CD14-positive monocyte (primary cell): ENCODE measurements at regions not wholly inside any gene's neighbourhood (a gene's known extent, or its start where the extent isn't known, plus 50 kb on each side); places are given as distances from the start of the nearest gene placed in this dataset.

Experiments
- DNase-seq, 3 donors: peaks; one replicate each; pipeline ENCODE4 v3.0.0-alpha.2; 2011 to 2022
- H2AFZ ChIP-seq: 2 replicates; pipeline ENCODE4 v1.6.0; 2012; ENCODE audit warnings: mild to moderate bottlenecking, low read depth, low read length, inconsistent platforms; ENCODE audit not compliant: insufficient read depth, poor library complexity, severe bottlenecking
- H3K27ac ChIP-seq, 2 donors: 1 replicate in 1 of 2; 2 replicates in 1 of 2; pipeline ENCODE4 v1.5.1; 2012 to 2013; ENCODE audit warnings: low read length in 2 of 2, control low read depth in 1 of 2, inconsistent platforms in 1 of 2, low read depth in 1 of 2, mild to moderate bottlenecking in 1 of 2
- H3K27me3 ChIP-seq, 2 donors: one replicate each; pipeline versions ENCODE4 v1.6.0 to v1.6.1; 2011 to 2013; ENCODE audit warnings: low read length in 2 of 2; ENCODE audit not compliant: control insufficient read depth in 2 of 2, insufficient read depth in 2 of 2
- H3K36me3 ChIP-seq, 2 donors: replicated peaks in 1 of 2; 1 replicate in 1 of 2; 2 replicates in 1 of 2; pipeline versions ENCODE4 v1.5.1 to v1.6.1; 2012 to 2013; ENCODE audit warnings: low read length in 2 of 2, control low read depth in 1 of 2, inconsistent platforms in 1 of 2, mild to moderate bottlenecking in 1 of 2; ENCODE audit not compliant: insufficient read depth in 2 of 2, control insufficient read depth in 1 of 2
- H3K4me1 ChIP-seq, 2 donors: 1 replicate in 1 of 2; 2 replicates in 1 of 2; pipeline versions ENCODE4 v1.5.1 to v1.6.1; 2012 to 2013; ENCODE audit warnings: low read length in 2 of 2, control low read depth in 1 of 2, inconsistent platforms in 1 of 2, mild to moderate bottlenecking in 1 of 2, moderate library complexity in 1 of 2; ENCODE audit not compliant: insufficient read depth in 2 of 2, control insufficient read depth in 1 of 2
- H3K4me2 ChIP-seq: replicated peaks from 2 replicates; pipeline ENCODE3; 2012; ENCODE audit warnings: low read length, moderate library complexity, mild to moderate bottlenecking; ENCODE audit not compliant: poor library complexity, severe bottlenecking; ENCODE audit errors: extremely low read depth
- H3K4me3 ChIP-seq, 3 experiments: fragments of 200-600 bp in 1 of 3; sonication (generic) in 1 of 3; replicated peaks in 1 of 3; 1 replicate in 2 of 3; 2 replicates in 1 of 3; pipeline ENCODE4 v1.5.1; 2011 to 2013; ENCODE audit warnings: low read length in 3 of 3, mild to moderate bottlenecking in 3 of 3, control low read depth in 2 of 3, low read depth in 2 of 3, inconsistent platforms in 1 of 3, moderate library complexity in 1 of 3
- H3K79me2 ChIP-seq: 2 replicates; pipeline ENCODE4 v1.6.0; 2012; ENCODE audit warnings: mild to moderate bottlenecking, control low read depth, inconsistent platforms, low read length, moderate library complexity; ENCODE audit not compliant: insufficient read depth
- H3K9ac ChIP-seq: 2 replicates; pipeline ENCODE4 v1.6.0; 2017; ENCODE audit warnings: low read length, mild to moderate bottlenecking; ENCODE audit not compliant: insufficient read depth, poor library complexity, severe bottlenecking
- H3K9me3 ChIP-seq, 2 donors: replicated peaks in 1 of 2; 1 replicate in 1 of 2; 2 replicates in 1 of 2; pipeline versions ENCODE4 v1.5.1 to v1.6.1; 2012 to 2013; ENCODE audit warnings: low read length in 2 of 2, control low read depth in 1 of 2; ENCODE audit not compliant: control insufficient read depth in 1 of 2, insufficient read depth in 1 of 2
- H4K20me1 ChIP-seq: 2 replicates; pipeline ENCODE4 v1.6.0; 2012; ENCODE audit warnings: mild to moderate bottlenecking, low read length, control low read depth, moderate library complexity; ENCODE audit not compliant: insufficient read depth
- H3K27ac Mint-ChIP-seq, 7 donors: one replicate each; pipeline ENCODE4 v1.8.0; 2020; ENCODE audit warnings: mild to moderate bottlenecking in 7 of 7, mixed read lengths in 7 of 7, moderate library complexity in 6 of 7, inconsistent platforms in 2 of 7
- H3K27me3 Mint-ChIP-seq, 3 donors: one replicate each; pipeline ENCODE4 v1.8.0; 2021 to 2022; ENCODE audit warnings: low read depth in 3 of 3, mild to moderate bottlenecking in 3 of 3, mixed read lengths in 3 of 3, moderate library complexity in 3 of 3, inconsistent platforms in 1 of 3
- H3K36me3 Mint-ChIP-seq, 2 donors: one replicate each; pipeline ENCODE4 v1.8.0; 2020; ENCODE audit warnings: mixed read lengths in 2 of 2, inconsistent platforms in 1 of 2, mild to moderate bottlenecking in 1 of 2
- H3K4me1 Mint-ChIP-seq: one replicate; pipeline ENCODE4 v1.8.0; 2020; ENCODE audit warnings: mild to moderate bottlenecking, mixed read lengths
- H3K4me3 Mint-ChIP-seq, 2 donors: one replicate each; pipeline ENCODE4 v1.8.0; 2020; ENCODE audit warnings: mild to moderate bottlenecking in 2 of 2, mixed read lengths in 2 of 2, moderate library complexity in 1 of 2
- H3K9me3 Mint-ChIP-seq, 7 donors: one replicate each; pipeline ENCODE4 v1.8.0; 2020 to 2022; ENCODE audit warnings: mixed read lengths in 7 of 7, mild to moderate bottlenecking in 6 of 7, moderate library complexity in 6 of 7, inconsistent platforms in 2 of 7
- CTCF ChIP-seq: fragments of 200-600 bp; IDR thresholded peaks from one replicate; pipeline ENCODE4 v1.8.0; 2022; ENCODE audit warnings: antibody characterized with exemption, mild to moderate bottlenecking
- WGBS: methylation state at CpG from one replicate; pipeline ENCODE4 v1.1.5; 2013; ENCODE audit warnings: missing lambda C conversion rate; ENCODE audit not compliant: insufficient coverage; 5-methylcytosine and 5-hydroxymethylcytosine counted together
- intact Hi-C, 2 donors: fragments of 100-400 bp; cut with micrococcal nuclease; formaldehyde crosslinking; loops; one replicate each; pipeline versions ENCODE4 v1.15.0 to v1.15.1; 2023

- no peak for DNase-seq
- Mint-ChIP-seq H3K4me1 (no peaks in the 10 kb centered on the region), H3K27ac (no peak overlapping the region), H3K36me3 (no peaks in the 10 kb centered on the region), H3K27me3 (peaks cover 0 to 2% (median 0%) of the 10 kb centered on the region in 3 donors), H3K9me3 (peaks cover 0 to 4% (median 0%) of the 10 kb centered on the region in 7 donors), H3K4me3 (no peak overlapping the region)
- Histone ChIP-seq H3K4me2 (no peak overlapping the region), H3K9me3 (no peaks in the 10 kb centered on the region), H3K27ac (no peak overlapping the region), H3K9ac (no peak overlapping the region), H3K4me1 (no peaks in the 10 kb centered on the region), H3K79me2 (no peaks in the 10 kb centered on the region), H4K20me1 (no peaks in the 10 kb centered on the region), H3K4me3 (no peak overlapping the region), H2AFZ (no peak overlapping the region), H3K36me3 (no peaks in the 10 kb centered on the region), H3K27me3 (no peaks in the 10 kb centered on the region)
- TF ChIP-seq CTCF = no peak
- WGBS = 63% methylated on average over 1 of the region's 2 CpGs
- intact Hi-C loops = no loop called here
Observed at GRCh38 chr5:101653996-101654395, 642.1 kb downstream of the SLCO4C1 start.

GRCh38 chr5:101647861-101648260 is 648.2 kb downstream of the SLCO4C1 start:
- Mint-ChIP-seq H3K4me3 (no peak overlapping the region), H3K27me3 (no peaks in the 10 kb centered on the region), H3K27ac (no peak overlapping the region), H3K9me3 (peaks cover 0 to 3% (median 0%) of the 10 kb centered on the region in 7 donors), H3K4me1 (no peaks in the 10 kb centered on the region), H3K36me3 (no peaks in the 10 kb centered on the region)
- DNase-seq = no peak
- Histone ChIP-seq H3K27me3 (no peaks in the 10 kb centered on the region), H3K36me3 (no peaks in the 10 kb centered on the region), H3K4me3 (no peak overlapping the region), H2AFZ (no peak overlapping the region), H3K4me2 (no peak overlapping the region), H3K9ac (no peak overlapping the region), H3K4me1 (no peaks in the 10 kb centered on the region), H3K27ac (no peak overlapping the region), H3K9me3 (no peaks in the 10 kb centered on the region), H4K20me1 (no peaks in the 10 kb centered on the region), H3K79me2 (no peaks in the 10 kb centered on the region)
- intact Hi-C loops = no loop called here
- TF ChIP-seq CTCF = no peak
- WGBS = 100% methylated on average over 1 of the region's 2 CpGs
